Lower leg skin (tissue), 4 donors: ENCODE measurements at regions not wholly inside any gene's neighbourhood (a gene's known extent, or its start where the extent isn't known, plus 50 kb on each side); places are given as distances from the start of the nearest gene placed in this dataset.

Source experiments
- DNase-seq, 2 donors: peaks; one replicate each; pipeline ENCODE4 v3.0.0-alpha.2; 2019; ENCODE audit warnings: low spot score in 2 of 2
- H3K4me3 ChIP-seq: fragments of 200-600 bp; sonication (generic); 2 replicates; pipeline ENCODE4 v1.5.1; 2017; ENCODE audit warnings: mild to moderate bottlenecking, low read depth; ENCODE audit not compliant: poor library complexity, severe bottlenecking
- POLR2A ChIP-seq, 2 donors: fragments of 450-650 bp; IDR thresholded peaks; one replicate each; pipeline ENCODE4 v1.6.1; 2016 to 2017; ENCODE audit warnings: antibody characterized with exemption in 2 of 2, mild to moderate bottlenecking in 1 of 2, moderate library complexity in 1 of 2
- WGBS, 2 donors: methylation state at CpG; one replicate each; pipeline ENCODE4 v1.1.5; 2018; 5-methylcytosine and 5-hydroxymethylcytosine counted together
- intact Hi-C: fragments of 100-400 bp; cut with DNase I; formaldehyde crosslinking; loops from one replicate; pipeline ENCODE4 v1.15.0; 2023; ENCODE audit warnings: low total_unique reads
- TF ChIP-seq, protein P1 (sequence below), 3 donors: fragments of 450-650 bp; IDR thresholded peaks; one replicate each; pipeline ENCODE4 v1.5.1; 2016; ENCODE audit warnings: antibody characterized with exemption in 3 of 3, mild to moderate bottlenecking in 3 of 3, moderate library complexity in 2 of 3

DNA sequence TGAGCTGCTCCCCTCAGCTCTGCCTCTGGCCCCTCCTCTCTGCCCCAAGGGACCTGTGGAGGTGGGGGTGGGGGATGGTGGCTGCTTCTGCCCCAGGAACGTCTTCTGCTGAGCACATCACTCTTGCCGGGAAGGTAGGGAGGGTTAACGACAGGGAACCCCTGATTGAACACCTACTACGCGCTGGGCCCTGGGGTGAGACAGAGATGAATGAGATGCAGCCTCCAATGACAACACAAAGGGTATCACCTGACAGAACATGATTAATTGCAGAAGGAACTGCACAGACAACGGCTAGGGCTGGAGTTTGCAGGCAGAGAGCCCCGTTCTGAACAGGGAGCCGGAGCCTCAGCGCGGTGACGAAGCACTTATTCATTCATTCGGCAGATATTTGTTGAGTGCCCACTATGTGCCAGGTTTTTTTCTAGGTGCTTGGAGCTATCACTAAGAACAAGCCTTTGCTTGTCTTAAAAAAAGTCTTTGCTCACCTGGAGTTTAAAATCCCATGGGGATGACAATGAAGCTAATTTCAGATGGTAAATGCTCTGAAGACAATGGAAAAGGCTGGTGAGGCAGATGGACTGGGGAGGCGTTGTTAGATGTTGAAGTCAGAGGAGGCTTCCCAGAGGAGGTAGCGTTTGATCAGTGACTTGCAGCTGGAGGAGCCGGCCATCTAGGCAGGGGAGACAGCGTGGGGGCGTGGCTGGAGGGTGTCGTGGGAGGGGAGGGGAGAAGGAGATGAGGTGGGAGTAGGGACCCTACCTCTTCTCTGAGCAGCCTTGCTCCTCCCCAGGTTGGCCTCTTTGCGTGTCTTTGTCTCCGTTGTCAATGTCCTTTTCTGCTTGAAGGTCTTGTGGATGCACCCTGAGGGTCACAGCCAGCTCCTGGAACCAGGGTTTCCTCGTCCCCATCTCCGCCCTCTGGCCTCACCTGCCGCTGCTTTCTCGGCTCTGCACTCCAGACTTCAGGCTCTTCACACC, 103.1 kb upstream of the CSF3R start:
- TF ChIP-seq POLR2A (IDR thresholded peaks at IDR 0.05): no peak
- TF ChIP-seq, protein P1, sequence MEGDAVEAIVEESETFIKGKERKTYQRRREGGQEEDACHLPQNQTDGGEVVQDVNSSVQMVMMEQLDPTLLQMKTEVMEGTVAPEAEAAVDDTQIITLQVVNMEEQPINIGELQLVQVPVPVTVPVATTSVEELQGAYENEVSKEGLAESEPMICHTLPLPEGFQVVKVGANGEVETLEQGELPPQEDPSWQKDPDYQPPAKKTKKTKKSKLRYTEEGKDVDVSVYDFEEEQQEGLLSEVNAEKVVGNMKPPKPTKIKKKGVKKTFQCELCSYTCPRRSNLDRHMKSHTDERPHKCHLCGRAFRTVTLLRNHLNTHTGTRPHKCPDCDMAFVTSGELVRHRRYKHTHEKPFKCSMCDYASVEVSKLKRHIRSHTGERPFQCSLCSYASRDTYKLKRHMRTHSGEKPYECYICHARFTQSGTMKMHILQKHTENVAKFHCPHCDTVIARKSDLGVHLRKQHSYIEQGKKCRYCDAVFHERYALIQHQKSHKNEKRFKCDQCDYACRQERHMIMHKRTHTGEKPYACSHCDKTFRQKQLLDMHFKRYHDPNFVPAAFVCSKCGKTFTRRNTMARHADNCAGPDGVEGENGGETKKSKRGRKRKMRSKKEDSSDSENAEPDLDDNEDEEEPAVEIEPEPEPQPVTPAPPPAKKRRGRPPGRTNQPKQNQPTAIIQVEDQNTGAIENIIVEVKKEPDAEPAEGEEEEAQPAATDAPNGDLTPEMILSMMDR (IDR thresholded peaks at IDR 0.05): no peak
- no peak for DNase-seq
- H3K4me3 ChIP-seq: no peak overlapping the region
- 18 to 26% methylated on average over 24 of the region's 24 CpGs for WGBS, 2 donors
- intact Hi-C loops: no loop called here

DNA sequence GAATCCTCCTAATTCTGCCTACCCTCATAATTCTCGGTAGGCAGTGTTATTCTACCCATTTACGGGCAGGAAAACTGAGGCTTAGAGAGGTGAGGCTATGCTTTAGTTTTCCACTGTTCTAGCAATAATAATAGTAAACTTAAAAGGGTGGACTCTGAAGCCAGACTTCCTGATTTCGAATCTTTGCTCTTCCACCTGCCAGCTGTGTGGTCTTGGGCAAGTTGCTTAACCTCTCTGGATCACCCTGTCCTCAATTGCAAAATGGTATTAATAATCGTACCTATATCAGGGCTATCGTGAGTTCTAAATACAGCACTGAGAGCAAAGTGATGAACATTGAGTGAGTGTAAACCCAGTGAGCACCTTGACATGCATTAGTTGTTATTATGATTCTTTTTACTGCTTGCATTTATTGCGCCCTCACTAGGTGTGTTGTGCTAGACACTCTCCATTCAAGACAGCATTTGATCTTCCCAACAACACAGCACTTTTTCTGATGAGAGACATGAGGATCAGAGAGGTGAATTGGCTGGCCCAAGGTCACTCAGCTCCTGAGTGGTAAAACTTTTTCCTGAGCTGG, 102.3 kb upstream of the CSF3R start:
- WGBS, 2 donors: 66 to 76% methylated on average over 6 of the region's 6 CpGs
- TF ChIP-seq, protein P1 (IDR thresholded peaks at IDR 0.05): no peak
- no peak for TF ChIP-seq POLR2A (IDR thresholded peaks at IDR 0.05)
- no peak overlapping the region for H3K4me3 ChIP-seq
- intact Hi-C loops: no loop called here
- no peak for DNase-seq

DNA sequence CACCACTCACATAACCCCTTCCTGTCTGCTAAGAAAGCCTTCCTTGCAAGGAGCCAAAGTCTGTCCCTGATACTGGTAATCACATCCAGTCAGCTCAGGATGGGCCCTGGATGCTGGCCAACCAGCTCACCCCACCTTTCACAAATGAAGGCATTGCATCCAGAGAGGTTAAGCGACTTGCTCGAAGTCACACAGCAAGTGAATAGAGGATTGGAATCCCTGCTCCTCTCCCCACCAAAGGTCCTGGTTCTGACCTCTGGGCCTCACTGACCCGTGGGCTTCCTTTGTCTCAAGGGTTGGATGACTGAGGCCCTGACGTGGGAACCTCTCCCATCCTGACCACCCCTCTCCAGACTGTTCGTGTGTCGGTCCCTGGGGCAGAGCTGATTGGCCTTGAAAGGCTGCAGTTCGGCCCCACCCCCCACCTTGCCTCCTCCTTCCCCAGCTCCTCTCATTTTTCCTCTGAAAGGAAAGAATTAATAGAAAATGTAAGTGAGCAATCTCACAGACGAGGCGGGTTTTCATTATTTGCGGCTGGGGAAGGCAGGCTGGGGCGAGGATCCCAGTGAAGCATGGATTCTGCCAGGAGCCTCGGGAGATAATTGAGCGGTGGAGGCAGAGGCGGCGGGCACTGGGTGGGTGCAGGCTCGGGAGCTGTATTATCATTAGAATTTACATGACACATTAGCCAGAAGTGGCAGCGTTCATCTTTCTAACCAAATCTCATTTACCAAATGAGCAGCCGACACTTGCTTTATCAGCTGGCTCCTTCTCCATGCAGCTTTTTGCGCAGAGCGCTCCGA, 101.5 kb upstream of the CSF3R start:
- TF ChIP-seq, protein P1 (IDR thresholded peaks at IDR 0.05): no peak
- TF ChIP-seq POLR2A (IDR thresholded peaks at IDR 0.05): no peak
- no peak for DNase-seq
- intact Hi-C loops: no loop called here
- no peak overlapping the region for H3K4me3 ChIP-seq
- WGBS, 2 donors: 56 to 57% methylated on average over 21 of the region's 21 CpGs

DNA sequence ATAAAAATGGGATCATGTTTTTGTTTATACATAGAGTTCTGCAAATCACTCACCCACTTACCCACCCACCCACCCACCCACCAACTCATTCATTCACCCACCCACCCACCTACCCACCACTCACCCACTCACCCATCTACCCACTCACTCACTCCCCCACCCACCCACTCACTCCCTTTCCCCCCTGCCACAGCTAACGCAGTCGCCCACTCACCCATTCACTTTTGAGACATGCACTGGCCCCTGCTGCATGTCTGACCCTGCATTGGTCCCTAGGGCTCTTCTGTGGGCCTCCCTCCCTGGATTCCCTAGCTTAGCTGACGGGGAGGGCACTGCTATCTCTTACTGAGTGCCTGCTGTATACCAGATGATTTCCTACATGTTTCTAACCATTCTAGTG, 100.4 kb upstream of the CSF3R start:
- TF ChIP-seq, protein P1 (IDR thresholded peaks at IDR 0.05): no peak
- TF ChIP-seq POLR2A (IDR thresholded peaks at IDR 0.05): no peak
- no peak for DNase-seq
- intact Hi-C loops: no loop called here
- no peak overlapping the region for H3K4me3 ChIP-seq
- 63 to 80% methylated on average over 3 of the region's 3 CpGs for WGBS, 2 donors

DNA sequence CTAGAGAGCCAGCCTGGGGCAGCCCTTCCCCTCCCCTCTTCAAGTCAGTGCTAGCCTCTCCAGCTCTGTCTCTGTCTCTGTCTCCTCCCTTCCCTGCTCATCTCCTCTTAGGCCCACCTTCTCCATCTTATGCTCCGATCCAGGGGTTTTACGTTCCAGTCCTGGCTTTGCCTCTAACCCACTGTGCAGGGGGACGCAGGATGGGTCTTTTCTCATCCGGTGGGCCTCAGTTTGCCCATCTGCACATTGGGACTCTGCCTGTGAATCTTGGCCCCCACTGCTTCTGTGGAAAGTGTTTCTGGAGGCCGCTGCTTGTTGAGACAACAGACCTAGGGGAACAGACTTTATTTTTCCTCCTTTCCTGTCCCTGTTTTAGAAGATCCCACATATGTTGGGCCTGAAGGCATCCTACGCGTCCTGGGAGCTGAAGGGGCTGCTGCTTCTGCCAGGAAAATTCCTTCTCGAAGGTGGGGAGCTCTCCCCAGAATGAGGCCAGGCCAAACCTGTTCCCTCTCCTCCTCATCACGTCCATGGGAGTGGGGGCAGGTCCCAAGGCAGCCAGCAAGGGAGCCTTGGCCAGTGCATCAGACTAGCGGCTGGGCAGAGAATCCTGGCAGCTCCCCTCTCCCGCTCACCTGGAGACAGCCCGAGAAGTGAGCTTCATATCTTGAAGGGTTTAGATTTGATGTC, 99.5 kb upstream of the CSF3R start:
- TF ChIP-seq, protein P1 (IDR thresholded peaks at IDR 0.05): no peak
- TF ChIP-seq POLR2A (IDR thresholded peaks at IDR 0.05): no peak
- intact Hi-C loops: no loop called here
- WGBS, 2 donors: 56 to 61% methylated on average over 12 of the region's 12 CpGs

More for the DNA sequence above, 99.5 kb upstream of the CSF3R start:
- no peak overlapping the region for H3K4me3 ChIP-seq
- no peak for DNase-seq
